Hepatocyte (in vitro differentiated cells): ENCODE measurements at regions not wholly inside any gene's neighbourhood (a gene's known extent, or its start where the extent isn't known, plus 50 kb on each side); places are given as distances from the start of the nearest gene placed in this dataset.
A peak's percentile ranks its signal among the peaks of the same experiment; 100 is the strongest.

Source experiments
- DNase-seq: peaks from one replicate; pipeline ENCODE4 v3.0.0-alpha.2; 2016; ENCODE audit warnings: low spot score
- H2AFZ ChIP-seq: fragments of 200-600 bp; sonication (generic); 2 replicates; pipeline ENCODE4 v1.6.0; 2016; ENCODE audit warnings: antibody characterized with exemption, mild to moderate bottlenecking
- H3K27ac ChIP-seq: fragments of 200-600 bp; sonication (generic); 2 replicates; pipeline ENCODE4 v1.5.1; 2016; ENCODE audit warnings: mild to moderate bottlenecking
- H3K27me3 ChIP-seq: fragments of 200-600 bp; sonication (generic); 2 replicates; pipeline ENCODE4 v1.6.1; 2016
- H3K36me3 ChIP-seq: fragments of 200-600 bp; sonication (generic); replicated peaks from 2 replicates; pipeline ENCODE4 v1.5.1; 2016; ENCODE audit warnings: low read depth; ENCODE audit not compliant: insufficient read depth
- H3K4me1 ChIP-seq: fragments of 200-600 bp; sonication (generic); 2 replicates; pipeline ENCODE4 v1.5.1; 2016; ENCODE audit warnings: mild to moderate bottlenecking, moderate library complexity; ENCODE audit not compliant: insufficient read depth
- H3K4me2 ChIP-seq: fragments of 200-600 bp; sonication (generic); 2 replicates; pipeline ENCODE4 v1.6.0; 2016
- H3K4me3 ChIP-seq: fragments of 200-600 bp; sonication (generic); 2 replicates; pipeline ENCODE4 v1.5.1; 2016; ENCODE audit warnings: mild to moderate bottlenecking
- H3K79me2 ChIP-seq: fragments of 200-600 bp; sonication (generic); 2 replicates; pipeline ENCODE4 v1.6.0; 2017; ENCODE audit warnings: mild to moderate bottlenecking
- H3K9me2 ChIP-seq: fragments of 200-600 bp; sonication (generic); replicated peaks from 2 replicates; pipeline ENCODE4 v1.6.0; 2017; ENCODE audit warnings: mild to moderate bottlenecking; ENCODE audit not compliant: insufficient read depth
- H3K9me3 ChIP-seq: fragments of 200-600 bp; sonication (generic); 2 replicates; pipeline ENCODE4 v1.5.1; 2016; ENCODE audit warnings: low read depth, mild to moderate bottlenecking
- H4K20me1 ChIP-seq: fragments of 200-600 bp; sonication (generic); 2 replicates; pipeline ENCODE4 v1.6.0; 2016; ENCODE audit warnings: mild to moderate bottlenecking; ENCODE audit not compliant: insufficient read depth, poor library complexity, severe bottlenecking
- EZH2 ChIP-seq: fragments of 200-600 bp; sonication (generic); IDR thresholded peaks from 2 replicates; pipeline ENCODE4 v1.6.1; 2016; ENCODE audit warnings: antibody characterized with exemption, mild to moderate bottlenecking, borderline replicate concordance
- EZH2phosphoT487 ChIP-seq: fragments of 200-600 bp; sonication (generic); IDR thresholded peaks from one replicate; pipeline ENCODE4 v1.6.1; 2018; ENCODE audit warnings: antibody characterized with exemption, mild to moderate bottlenecking, low read depth, moderate library complexity; ENCODE audit not compliant: unreplicated experiment, severe bottlenecking
- WGBS: methylation state at CpG from one replicate; pipeline ENCODE4 v1.1.6; 2016; ENCODE audit warnings: low lambda C conversion rate; ENCODE audit errors: missing lambda C conversion rate; 5-methylcytosine and 5-hydroxymethylcytosine counted together
- TF ChIP-seq, protein P1 (sequence below): fragments of 200-600 bp; sonication (generic); IDR thresholded peaks from 2 replicates; pipeline ENCODE4 v1.5.1; 2016; ENCODE audit warnings: antibody characterized with exemption, mild to moderate bottlenecking; ENCODE audit not compliant: poor library complexity

DNA sequence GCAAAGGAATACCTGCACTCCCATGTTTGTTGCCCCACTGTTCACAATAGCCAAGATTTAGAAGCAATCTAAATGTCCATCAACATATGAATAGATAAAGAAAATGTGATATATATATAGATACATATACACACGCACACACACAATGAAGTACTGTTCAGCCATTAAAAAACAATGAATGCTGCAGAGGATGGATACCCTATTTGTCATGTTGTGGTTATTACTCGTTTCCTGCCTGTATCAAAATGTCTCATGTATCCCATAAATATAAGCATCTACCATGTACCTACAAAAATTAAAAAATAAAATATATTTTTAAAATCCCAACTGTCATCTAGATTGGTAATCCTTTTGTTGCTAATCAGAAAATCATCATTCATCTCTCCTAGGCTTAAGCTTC is 634.8 kb upstream of the ADGRL2 start:
- no peaks in the 10 kb centered on the region for H3K4me1 ChIP-seq
- no peak overlapping the region for H3K4me3 ChIP-seq
- no peaks in the 10 kb centered on the region for H3K36me3 ChIP-seq
- no peaks in the 10 kb centered on the region for H3K9me3 ChIP-seq
- no peak for DNase-seq
- no peak for TF ChIP-seq EZH2phosphoT487
- TF ChIP-seq, protein P1, sequence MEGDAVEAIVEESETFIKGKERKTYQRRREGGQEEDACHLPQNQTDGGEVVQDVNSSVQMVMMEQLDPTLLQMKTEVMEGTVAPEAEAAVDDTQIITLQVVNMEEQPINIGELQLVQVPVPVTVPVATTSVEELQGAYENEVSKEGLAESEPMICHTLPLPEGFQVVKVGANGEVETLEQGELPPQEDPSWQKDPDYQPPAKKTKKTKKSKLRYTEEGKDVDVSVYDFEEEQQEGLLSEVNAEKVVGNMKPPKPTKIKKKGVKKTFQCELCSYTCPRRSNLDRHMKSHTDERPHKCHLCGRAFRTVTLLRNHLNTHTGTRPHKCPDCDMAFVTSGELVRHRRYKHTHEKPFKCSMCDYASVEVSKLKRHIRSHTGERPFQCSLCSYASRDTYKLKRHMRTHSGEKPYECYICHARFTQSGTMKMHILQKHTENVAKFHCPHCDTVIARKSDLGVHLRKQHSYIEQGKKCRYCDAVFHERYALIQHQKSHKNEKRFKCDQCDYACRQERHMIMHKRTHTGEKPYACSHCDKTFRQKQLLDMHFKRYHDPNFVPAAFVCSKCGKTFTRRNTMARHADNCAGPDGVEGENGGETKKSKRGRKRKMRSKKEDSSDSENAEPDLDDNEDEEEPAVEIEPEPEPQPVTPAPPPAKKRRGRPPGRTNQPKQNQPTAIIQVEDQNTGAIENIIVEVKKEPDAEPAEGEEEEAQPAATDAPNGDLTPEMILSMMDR: no peak
- no peak for TF ChIP-seq EZH2
- H2AFZ ChIP-seq: no peak overlapping the region
- WGBS: 95% methylated on average over 2 of the region's 2 CpGs
- H3K27ac ChIP-seq: no peak overlapping the region
- no peaks in the 10 kb centered on the region for H4K20me1 ChIP-seq
- no peaks in the 10 kb centered on the region for H3K9me2 ChIP-seq
- no peaks in the 10 kb centered on the region for H3K27me3 ChIP-seq
- H3K79me2 ChIP-seq: no peaks in the 10 kb centered on the region
- no peak overlapping the region for H3K4me2 ChIP-seq

GRCh38 chr1:81160696-81161095 is 640.0 kb upstream of the ADGRL2 start:
- Histone ChIP-seq H3K4me3 (no peak overlapping the region), H3K27me3 (no peaks in the 10 kb centered on the region), H3K27ac (no peak overlapping the region), H4K20me1 (no peaks in the 10 kb centered on the region), H2AFZ (no peak overlapping the region), H3K9me3 (no peaks in the 10 kb centered on the region), H3K79me2 (no peaks in the 10 kb centered on the region), H3K9me2 (no peaks in the 10 kb centered on the region), H3K36me3 (no peaks in the 10 kb centered on the region), H3K4me1 (peaks cover 14% of the 10 kb centered on the region), H3K4me2 (no peak overlapping the region)
- no peak for DNase-seq
- TF ChIP-seq, protein P1: no peak
- TF ChIP-seq EZH2: no peak
- no peak for TF ChIP-seq EZH2phosphoT487
- 100% methylated on average over 3 of the region's 3 CpGs for WGBS

GRCh38 chr1:81158592-81158991 is 642.1 kb upstream of the ADGRL2 start:
- WGBS: 20% methylated on average over 3 of the region's 3 CpGs
- no peaks in the 10 kb centered on the region for H4K20me1 ChIP-seq
- DNase-seq: no peak
- no peaks in the 10 kb centered on the region for H3K79me2 ChIP-seq
- H3K9me3 ChIP-seq: no peaks in the 10 kb centered on the region
- H3K4me2 ChIP-seq: peak overlapping the region; percentile 39
- no peaks in the 10 kb centered on the region for H3K36me3 ChIP-seq
- no peaks in the 10 kb centered on the region for H3K27me3 ChIP-seq
- peak overlapping the region; percentile 24 for H3K27ac ChIP-seq
- H2AFZ ChIP-seq: peak overlapping the region; percentile 16
- H3K9me2 ChIP-seq: no peaks in the 10 kb centered on the region
- no peak for TF ChIP-seq EZH2
- TF ChIP-seq, protein P1: no peak
- no peak for TF ChIP-seq EZH2phosphoT487
- peaks cover 14% of the 10 kb centered on the region for H3K4me1 ChIP-seq
- no peak overlapping the region for H3K4me3 ChIP-seq

DNA sequence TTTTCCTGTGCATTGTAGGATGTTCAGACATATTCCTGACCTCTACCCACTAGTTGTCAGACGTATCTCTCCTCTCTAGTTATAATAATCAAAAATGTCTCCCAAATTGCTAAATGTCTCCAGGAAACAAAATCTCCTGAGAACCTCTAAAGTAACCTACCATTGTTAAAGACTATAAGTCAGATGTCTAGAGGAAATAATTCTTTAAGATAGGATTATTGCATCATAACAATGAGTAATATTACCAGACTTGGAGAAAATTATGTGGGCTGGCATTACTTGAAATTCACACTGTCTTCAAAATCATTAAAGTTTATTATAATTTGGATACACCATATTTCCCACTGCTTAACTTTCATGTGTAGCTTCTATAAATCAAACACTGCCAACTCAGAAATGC is 643.0 kb upstream of the ADGRL2 start:
- H3K4me2 ChIP-seq: peak overlapping the region; percentile 39
- no peaks in the 10 kb centered on the region for H4K20me1 ChIP-seq
- no peaks in the 10 kb centered on the region for H3K27me3 ChIP-seq
- H3K36me3 ChIP-seq: no peaks in the 10 kb centered on the region
- peak overlapping the region; percentile 16 for H2AFZ ChIP-seq
- no peak for TF ChIP-seq EZH2phosphoT487
- TF ChIP-seq EZH2: no peak
- TF ChIP-seq, protein P1: no peak
- WGBS: 94% methylated on average over 1 of the region's 1 CpG
- DNase-seq: no peak
- no peaks in the 10 kb centered on the region for H3K9me2 ChIP-seq
- no peaks in the 10 kb centered on the region for H3K79me2 ChIP-seq
- H3K9me3 ChIP-seq: no peaks in the 10 kb centered on the region
- peaks cover 14% of the 10 kb centered on the region for H3K4me1 ChIP-seq
- peak overlapping the region; percentile 24 for H3K27ac ChIP-seq
- H3K4me3 ChIP-seq: no peak overlapping the region
